ENCODE measurements at regions not wholly inside any gene's neighbourhood (a gene's known extent, or its start where the extent isn't known, plus 50 kb on each side); places are given as distances from the start of the nearest gene placed in this dataset.

- no peak for TF ChIP-seq CTCF (IDR thresholded peaks at IDR 0.05; ENCODE audit: low read length)
- no peak for TF ChIP-seq EZH2 (optimal IDR thresholded peaks at IDR 0.05; ENCODE audit: low read depth, low read length)
Observed at GRCh38 chr18:64539847-64540246, 391.0 kb upstream of the LINC00305 start.

All from MM.1S (cell line).